GM23248 (cell line): ENCODE measurements at regions not wholly inside any gene's neighbourhood (a gene's known extent, or its start where the extent isn't known, plus 50 kb on each side); places are given as distances from the start of the nearest gene placed in this dataset.

Experiments
- DNase-seq: peaks from one replicate; pipeline ENCODE4 v3.0.0-alpha.2; 2015
- H2AFZ ChIP-seq: fragments of 200-600 bp; sonication (generic); 2 replicates; pipeline ENCODE4 v1.6.1; 2016; ENCODE audit warnings: antibody characterized with exemption
- H3F3A ChIP-seq: fragments of 200-600 bp; sonication (generic); 2 replicates; pipeline ENCODE4 v1.6.1; 2016; ENCODE audit warnings: mild to moderate bottlenecking, antibody characterized with exemption, mixed run types; ENCODE audit not compliant: insufficient read depth
- H3K27ac ChIP-seq: fragments of 200-600 bp; sonication (generic); 2 replicates; pipeline ENCODE4 v1.5.1; 2016; ENCODE audit warnings: mild to moderate bottlenecking
- H3K27me3 ChIP-seq: fragments of 200-600 bp; sonication (generic); replicated peaks from 2 replicates; pipeline ENCODE4 v1.6.1; 2016; ENCODE audit warnings: mild to moderate bottlenecking; ENCODE audit not compliant: insufficient read depth
- H3K36me3 ChIP-seq: fragments of 200-600 bp; sonication (generic); 2 replicates; pipeline ENCODE4 v1.6.1; 2016; ENCODE audit warnings: low read depth, mild to moderate bottlenecking
- H3K4me1 ChIP-seq: fragments of 200-600 bp; sonication (generic); 2 replicates; pipeline ENCODE4 v1.6.1; 2016; ENCODE audit warnings: mild to moderate bottlenecking; ENCODE audit not compliant: insufficient read depth
- H3K4me2 ChIP-seq: fragments of 200-600 bp; sonication (generic); one replicate; pipeline ENCODE4 v1.6.1; 2016; ENCODE audit warnings: mild to moderate bottlenecking; ENCODE audit not compliant: unreplicated experiment
- H3K4me3 ChIP-seq: fragments of 200-600 bp; sonication (generic); 2 replicates; pipeline ENCODE4 v1.5.1; 2016; ENCODE audit warnings: mild to moderate bottlenecking
- H3K79me2 ChIP-seq: fragments of 200-600 bp; sonication (generic); 2 replicates; pipeline ENCODE4 v1.6.1; 2016; ENCODE audit warnings: mild to moderate bottlenecking; ENCODE audit not compliant: insufficient read depth
- H3K9ac ChIP-seq: fragments of 200-600 bp; sonication (generic); 2 replicates; pipeline ENCODE4 v1.6.1; 2016; ENCODE audit warnings: mild to moderate bottlenecking
- H3K9me2 ChIP-seq: fragments of 200-600 bp; sonication (generic); 2 replicates; pipeline ENCODE4 v1.6.1; 2016; ENCODE audit warnings: mixed run types, mild to moderate bottlenecking, moderate library complexity; ENCODE audit not compliant: insufficient read depth
- H3K9me3 ChIP-seq: fragments of 200-600 bp; sonication (generic); one replicate; pipeline ENCODE4 v1.6.1; 2017; ENCODE audit warnings: low read depth
- H4K20me1 ChIP-seq: fragments of 200-600 bp; sonication (generic); 2 replicates; pipeline ENCODE4 v1.6.0; 2016; ENCODE audit not compliant: insufficient read depth
- EZH2 ChIP-seq: fragments of 200-600 bp; sonication (generic); IDR thresholded peaks from 2 replicates; pipeline ENCODE4 v1.6.1; 2018; ENCODE audit warnings: antibody characterized with exemption, mild to moderate bottlenecking; ENCODE audit not compliant: insufficient read depth, poor library complexity, severe bottlenecking
- EZH2phosphoT487 ChIP-seq: fragments of 200-600 bp; sonication (generic); IDR thresholded peaks from 2 replicates; pipeline ENCODE4 v1.6.1; 2018; ENCODE audit warnings: antibody characterized with exemption, moderate library complexity, mild to moderate bottlenecking, low read depth; ENCODE audit not compliant: insufficient read depth
- WGBS, 2 experiments: methylation state at CpG; one replicate each; pipeline ENCODE4 v1.1.6; 2015 to 2017; ENCODE audit warnings: low lambda C conversion rate in 2 of 2, low coverage in 1 of 2; ENCODE audit errors: missing lambda C conversion rate in 2 of 2; 5-methylcytosine and 5-hydroxymethylcytosine counted together
- in situ Hi-C: fragments of 300-500 bp; cut with MboI; formaldehyde crosslinking; loops from 2 replicates; pipeline ENCODE4 v1.15.0; 2020

DNA sequence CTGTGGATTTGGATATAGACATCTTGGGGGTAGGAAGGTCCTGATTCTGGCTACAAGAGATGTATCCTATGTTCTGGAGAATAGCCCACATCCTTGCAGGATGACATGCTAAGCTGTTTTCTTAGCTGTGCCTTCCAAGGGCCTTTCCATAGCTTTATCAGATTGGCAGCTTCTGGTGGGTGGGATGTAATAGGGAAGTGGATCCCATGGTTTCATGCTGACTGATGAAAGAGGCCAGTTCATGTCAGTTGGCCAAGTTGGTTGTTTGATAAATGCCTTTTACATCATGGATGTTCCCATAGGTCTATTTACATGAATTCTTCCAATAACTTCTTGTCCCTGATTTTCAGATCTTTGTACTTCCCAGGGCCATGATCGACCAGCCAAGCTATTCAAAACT is 169.1 kb upstream of the RMST start:
- no peaks in the 10 kb centered on the region for H3K9me2 ChIP-seq
- H3K9ac ChIP-seq: no peak overlapping the region
- no peak overlapping the region for H3K4me2 ChIP-seq
- H4K20me1 ChIP-seq: no peaks in the 10 kb centered on the region
- no peaks in the 10 kb centered on the region for H3F3A ChIP-seq
- no peak overlapping the region for H2AFZ ChIP-seq
- no peaks in the 10 kb centered on the region for H3K9me3 ChIP-seq
- H3K79me2 ChIP-seq: no peaks in the 10 kb centered on the region
- no peak overlapping the region for H3K27ac ChIP-seq
- in situ Hi-C loops: no loop called here
- no peaks in the 10 kb centered on the region for H3K4me1 ChIP-seq
- no peak overlapping the region for H3K4me3 ChIP-seq
- no peak for DNase-seq
- H3K36me3 ChIP-seq: no peaks in the 10 kb centered on the region
- TF ChIP-seq EZH2 (no peak), EZH2phosphoT487 (no peak)
- WGBS, 2 experiments: 5 to 34% methylated on average over 1 of the region's 1 CpG
- H3K27me3 ChIP-seq: no peaks in the 10 kb centered on the region

DNA sequence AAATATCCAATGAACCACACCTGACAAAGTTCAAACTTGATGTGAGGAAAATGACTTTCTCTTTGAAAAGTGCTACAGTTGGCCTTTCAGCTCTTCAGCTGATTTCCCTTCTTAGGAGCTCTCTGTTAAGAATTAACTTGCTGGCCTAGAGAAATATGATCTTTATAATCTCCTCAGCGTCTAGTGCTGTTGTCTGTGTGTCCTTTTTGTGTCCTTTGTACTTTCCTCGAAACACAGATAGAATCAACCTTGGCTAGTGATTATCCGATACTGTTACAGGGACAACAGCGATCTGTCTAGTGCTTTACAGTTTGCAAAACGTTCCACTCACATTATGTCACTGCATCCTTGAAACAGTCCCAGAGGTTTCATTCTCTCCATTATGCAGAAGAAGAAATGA is 162.8 kb upstream of the RMST start:
- Histone ChIP-seq H3K4me3 (no peak overlapping the region), H4K20me1 (no peaks in the 10 kb centered on the region), H3K4me2 (no peak overlapping the region), H3K27ac (no peak overlapping the region), H3K9me2 (no peaks in the 10 kb centered on the region), H3K4me1 (no peaks in the 10 kb centered on the region), H3K36me3 (no peaks in the 10 kb centered on the region), H3K27me3 (no peaks in the 10 kb centered on the region), H3K9me3 (no peaks in the 10 kb centered on the region), H2AFZ (no peak overlapping the region), H3K9ac (no peak overlapping the region), H3K79me2 (no peaks in the 10 kb centered on the region), H3F3A (no peaks in the 10 kb centered on the region)
- no peak for DNase-seq
- in situ Hi-C loops: loop anchor here (10.0 to 25.0 kb wide), 2 partner anchors 295 to 713 kb away; no protein-coding TSS in a partner anchor
- 31 to 36% methylated on average over 5 of the region's 5 CpGs for WGBS, 2 experiments
- TF ChIP-seq EZH2phosphoT487: no peak
- TF ChIP-seq EZH2: no peak

DNA sequence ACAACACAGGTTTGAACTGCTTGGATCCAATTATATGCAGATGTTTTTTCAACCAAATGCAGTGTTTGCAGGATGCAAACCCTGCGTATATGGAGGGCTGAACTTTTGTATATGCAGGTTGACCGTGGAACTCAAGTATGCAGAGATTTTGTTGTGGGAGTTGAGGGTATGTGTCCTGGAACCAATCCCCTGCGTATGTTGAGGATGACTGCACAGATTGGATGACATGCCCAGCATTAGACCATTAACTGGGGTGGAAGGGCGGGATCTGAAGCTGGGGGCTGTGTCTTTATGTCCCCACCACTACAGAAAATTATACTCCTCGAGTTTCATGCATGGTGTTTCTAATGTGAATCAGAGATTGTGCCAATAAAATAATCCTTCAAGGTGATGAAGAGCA is 162.2 kb upstream of the RMST start:
- in situ Hi-C loops: loop anchor here (10.0 to 25.0 kb wide), 2 partner anchors 296 to 713 kb away; no protein-coding TSS in a partner anchor
- 9 to 11% methylated on average over 5 of the region's 5 CpGs for WGBS, 2 experiments
- Histone ChIP-seq H3K4me2 (no peak overlapping the region), H3K36me3 (no peaks in the 10 kb centered on the region), H4K20me1 (no peaks in the 10 kb centered on the region), H3K4me1 (no peaks in the 10 kb centered on the region), H3K9me3 (no peaks in the 10 kb centered on the region), H2AFZ (no peak overlapping the region), H3K4me3 (no peak overlapping the region), H3K27me3 (no peaks in the 10 kb centered on the region), H3K79me2 (no peaks in the 10 kb centered on the region), H3K9me2 (no peaks in the 10 kb centered on the region), H3K27ac (no peak overlapping the region), H3K9ac (no peak overlapping the region), H3F3A (no peaks in the 10 kb centered on the region)
- DNase-seq: no peak
- no peak for TF ChIP-seq EZH2phosphoT487
- no peak for TF ChIP-seq EZH2

DNA sequence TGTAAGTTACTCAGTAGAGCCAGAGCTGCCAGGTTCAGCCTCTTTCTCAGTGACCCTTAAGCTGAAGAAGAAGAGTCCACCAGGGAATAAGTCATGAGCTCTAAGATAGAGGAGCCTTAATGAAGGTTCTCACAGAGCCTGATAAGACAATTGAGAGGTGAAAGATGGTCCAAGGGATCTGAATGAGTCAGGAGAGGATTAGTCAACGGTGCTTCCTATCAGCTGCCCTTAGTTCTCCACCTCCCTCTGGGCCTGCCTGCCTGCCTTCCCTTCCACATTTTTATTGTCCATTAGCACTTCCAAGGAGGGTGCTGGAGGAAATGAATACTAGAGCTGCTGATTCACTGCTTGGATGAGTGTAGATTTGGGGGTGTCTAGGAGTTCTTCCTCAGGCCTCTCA is 161.7 kb upstream of the RMST start:
- Histone ChIP-seq H3K36me3 (no peaks in the 10 kb centered on the region), H3K27me3 (no peaks in the 10 kb centered on the region), H3K9me3 (no peaks in the 10 kb centered on the region), H2AFZ (no peak overlapping the region), H3K4me2 (no peak overlapping the region), H3K79me2 (no peaks in the 10 kb centered on the region), H3K4me3 (no peak overlapping the region), H3K9ac (no peak overlapping the region), H3K4me1 (no peaks in the 10 kb centered on the region), H4K20me1 (no peaks in the 10 kb centered on the region), H3K27ac (no peak overlapping the region), H3F3A (no peaks in the 10 kb centered on the region), H3K9me2 (no peaks in the 10 kb centered on the region)
- no peak for DNase-seq
- in situ Hi-C loops: loop anchor here (10.0 to 25.0 kb wide), 2 partner anchors 296 to 714 kb away; no protein-coding TSS in a partner anchor
- 0 to 11% methylated on average over 1 of the region's 1 CpG for WGBS, 2 experiments
- TF ChIP-seq EZH2 (no peak), EZH2phosphoT487 (no peak)

DNA sequence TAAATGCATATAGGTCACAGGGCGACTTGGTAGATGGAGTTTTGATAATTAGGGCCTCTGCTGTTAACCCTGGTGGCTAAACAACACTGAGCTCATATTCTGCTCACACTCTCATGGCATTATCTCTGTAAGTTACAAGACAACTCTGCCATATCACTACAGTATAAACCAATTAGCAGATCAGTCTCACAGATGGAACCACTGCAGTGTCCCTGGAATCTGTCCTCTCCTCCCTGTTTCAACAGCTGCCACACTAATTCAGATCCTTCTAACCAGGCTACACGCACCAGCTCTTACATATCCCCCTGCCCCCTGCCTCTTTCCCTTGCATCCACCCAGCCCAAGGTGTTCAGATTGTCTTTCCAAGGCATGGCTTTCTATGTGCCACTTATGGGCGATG is 161.0 kb upstream of the RMST start:
- no peaks in the 10 kb centered on the region for H3K9me3 ChIP-seq
- no peaks in the 10 kb centered on the region for H3K4me1 ChIP-seq
- WGBS, 2 experiments: 8 to 10% methylated on average over 3 of the region's 3 CpGs
- no peak overlapping the region for H2AFZ ChIP-seq
- H3K9me2 ChIP-seq: no peaks in the 10 kb centered on the region
- H3K79me2 ChIP-seq: no peaks in the 10 kb centered on the region
- no peak overlapping the region for H3K4me2 ChIP-seq
- in situ Hi-C loops: loop anchor here (10.0 to 25.0 kb wide), 2 partner anchors 297 to 714 kb away; no protein-coding TSS in a partner anchor
- no peak for DNase-seq
- H3K9ac ChIP-seq: no peak overlapping the region
- no peaks in the 10 kb centered on the region for H3K27me3 ChIP-seq
- H3F3A ChIP-seq: no peaks in the 10 kb centered on the region
- no peak overlapping the region for H3K27ac ChIP-seq
- no peaks in the 10 kb centered on the region for H3K36me3 ChIP-seq
- no peak for TF ChIP-seq EZH2phosphoT487
- no peak for TF ChIP-seq EZH2
- H3K4me3 ChIP-seq: no peak overlapping the region
- H4K20me1 ChIP-seq: no peaks in the 10 kb centered on the region
